ENCODE measurements at regions not wholly inside any gene's neighbourhood (a gene's known extent, or its start where the extent isn't known, plus 50 kb on each side); places are given as distances from the start of the nearest gene placed in this dataset.

DNA sequence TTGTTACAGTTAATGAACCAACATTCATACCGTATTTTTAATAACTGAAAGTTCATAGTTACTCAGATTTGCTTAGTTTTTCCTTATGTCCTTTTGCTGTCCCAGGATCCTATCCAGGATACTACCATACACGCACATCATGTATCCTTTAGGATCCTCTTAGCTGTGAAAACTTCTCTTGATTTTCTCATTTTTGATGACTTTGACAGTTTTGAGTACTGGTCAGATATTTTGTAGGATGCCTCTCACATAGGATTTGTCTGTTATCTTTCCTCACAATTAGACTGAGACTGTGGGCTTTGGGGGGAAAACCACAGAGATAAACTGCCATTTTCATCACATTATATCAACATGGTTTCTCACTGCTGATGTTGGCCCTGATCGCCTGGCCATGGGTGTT lies 491.3 kb upstream of the TRPC7 start (continued):
- TF ChIP-seq, protein P1, sequence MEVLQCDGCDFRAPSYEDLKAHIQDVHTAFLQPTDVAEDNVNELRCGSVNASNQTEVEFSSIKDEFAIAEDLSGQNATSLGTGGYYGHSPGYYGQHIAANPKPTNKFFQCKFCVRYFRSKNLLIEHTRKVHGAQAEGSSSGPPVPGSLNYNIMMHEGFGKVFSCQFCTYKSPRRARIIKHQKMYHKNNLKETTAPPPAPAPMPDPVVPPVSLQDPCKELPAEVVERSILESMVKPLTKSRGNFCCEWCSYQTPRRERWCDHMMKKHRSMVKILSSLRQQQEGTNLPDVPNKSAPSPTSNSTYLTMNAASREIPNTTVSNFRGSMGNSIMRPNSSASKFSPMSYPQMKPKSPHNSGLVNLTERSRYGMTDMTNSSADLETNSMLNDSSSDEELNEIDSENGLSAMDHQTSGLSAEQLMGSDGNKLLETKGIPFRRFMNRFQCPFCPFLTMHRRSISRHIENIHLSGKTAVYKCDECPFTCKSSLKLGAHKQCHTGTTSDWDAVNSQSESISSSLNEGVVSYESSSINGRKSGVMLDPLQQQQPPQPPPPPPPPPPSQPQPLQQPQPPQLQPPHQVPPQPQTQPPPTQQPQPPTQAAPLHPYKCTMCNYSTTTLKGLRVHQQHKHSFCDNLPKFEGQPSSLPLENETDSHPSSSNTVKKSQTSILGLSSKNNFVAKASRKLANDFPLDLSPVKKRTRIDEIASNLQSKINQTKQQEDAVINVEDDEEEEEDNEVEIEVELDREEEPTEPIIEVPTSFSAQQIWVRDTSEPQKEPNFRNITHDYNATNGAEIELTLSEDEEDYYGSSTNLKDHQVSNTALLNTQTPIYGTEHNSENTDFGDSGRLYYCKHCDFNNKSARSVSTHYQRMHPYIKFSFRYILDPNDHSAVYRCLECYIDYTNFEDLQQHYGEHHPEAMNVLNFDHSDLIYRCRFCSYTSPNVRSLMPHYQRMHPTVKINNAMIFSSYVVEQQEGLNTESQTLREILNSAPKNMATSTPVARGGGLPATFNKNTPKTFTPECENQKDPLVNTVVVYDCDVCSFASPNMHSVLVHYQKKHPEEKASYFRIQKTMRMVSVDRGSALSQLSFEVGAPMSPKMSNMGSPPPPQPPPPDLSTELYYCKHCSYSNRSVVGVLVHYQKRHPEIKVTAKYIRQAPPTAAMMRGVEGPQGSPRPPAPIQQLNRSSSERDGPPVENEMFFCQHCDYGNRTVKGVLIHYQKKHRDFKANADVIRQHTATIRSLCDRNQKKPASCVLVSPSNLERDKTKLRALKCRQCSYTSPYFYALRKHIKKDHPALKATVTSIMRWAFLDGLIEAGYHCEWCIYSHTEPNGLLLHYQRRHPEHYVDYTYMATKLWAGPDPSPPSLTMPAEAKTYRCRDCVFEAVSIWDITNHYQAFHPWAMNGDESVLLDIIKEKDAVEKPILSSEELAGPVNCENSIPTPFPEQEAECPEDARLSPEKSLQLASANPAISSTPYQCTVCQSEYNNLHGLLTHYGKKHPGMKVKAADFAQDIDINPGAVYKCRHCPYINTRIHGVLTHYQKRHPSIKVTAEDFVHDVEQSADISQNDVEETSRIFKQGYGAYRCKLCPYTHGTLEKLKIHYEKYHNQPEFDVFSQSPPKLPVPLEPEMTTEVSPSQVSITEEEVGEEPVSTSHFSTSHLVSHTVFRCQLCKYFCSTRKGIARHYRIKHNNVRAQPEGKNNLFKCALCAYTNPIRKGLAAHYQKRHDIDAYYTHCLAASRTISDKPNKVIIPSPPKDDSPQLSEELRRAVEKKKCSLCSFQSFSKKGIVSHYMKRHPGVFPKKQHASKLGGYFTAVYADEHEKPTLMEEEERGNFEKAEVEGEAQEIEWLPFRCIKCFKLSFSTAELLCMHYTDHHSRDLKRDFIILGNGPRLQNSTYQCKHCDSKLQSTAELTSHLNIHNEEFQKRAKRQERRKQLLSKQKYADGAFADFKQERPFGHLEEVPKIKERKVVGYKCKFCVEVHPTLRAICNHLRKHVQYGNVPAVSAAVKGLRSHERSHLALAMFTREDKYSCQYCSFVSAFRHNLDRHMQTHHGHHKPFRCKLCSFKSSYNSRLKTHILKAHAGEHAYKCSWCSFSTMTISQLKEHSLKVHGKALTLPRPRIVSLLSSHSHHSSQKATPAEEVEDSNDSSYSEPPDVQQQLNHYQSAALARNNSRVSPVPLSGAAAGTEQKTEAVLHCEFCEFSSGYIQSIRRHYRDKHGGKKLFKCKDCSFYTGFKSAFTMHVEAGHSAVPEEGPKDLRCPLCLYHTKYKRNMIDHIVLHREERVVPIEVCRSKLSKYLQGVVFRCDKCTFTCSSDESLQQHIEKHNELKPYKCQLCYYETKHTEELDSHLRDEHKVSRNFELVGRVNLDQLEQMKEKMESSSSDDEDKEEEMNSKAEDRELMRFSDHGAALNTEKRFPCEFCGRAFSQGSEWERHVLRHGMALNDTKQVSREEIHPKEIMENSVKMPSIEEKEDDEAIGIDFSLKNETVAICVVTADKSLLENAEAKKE (CRISPR knock-in tag; IDR thresholded peaks at IDR 0.05), result no peak

DNA sequence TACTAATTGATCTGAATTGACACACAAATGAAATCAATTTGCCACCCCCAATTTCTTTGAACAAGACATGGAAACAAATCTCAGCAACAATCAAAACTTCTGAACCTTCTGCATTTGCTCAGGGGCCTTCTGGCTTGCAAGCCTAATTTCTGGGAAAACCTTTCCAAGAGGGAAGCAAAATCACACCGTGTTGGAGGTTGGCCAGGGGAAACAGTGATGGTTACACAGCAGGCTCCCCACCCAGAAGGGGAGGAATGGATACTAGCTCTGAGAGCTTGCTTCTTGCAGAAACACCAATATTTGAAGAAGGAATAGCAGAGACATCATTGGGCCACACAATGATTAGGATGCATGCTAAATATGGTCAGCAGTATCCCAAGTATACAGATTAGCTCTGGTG lies 488.6 kb upstream of the TRPC7 start:
- H3K4me3 ChIP-seq, result no peak overlapping the region
- Mint-ChIP-seq H3K27ac (no peak overlapping the region), H3K27me3 (ENCODE audit: insufficient read depth, low read depth, poor library complexity) (no peaks in the 10 kb centered on the region), H3K4me3 (no peak overlapping the region), H3K36me3 (ENCODE audit: low read depth) (no peaks in the 10 kb centered on the region), H3K4me1 (no peaks in the 10 kb centered on the region), H3K9me3 (peaks cover 10% of the 10 kb centered on the region; the same call in 2 of the 3 replicates)
- no peak for DNase-seq (ENCODE audit: low spot score)
- no peaks in the 10 kb centered on the region for H4K20me1 ChIP-seq (replicated peaks; ENCODE audit: insufficient read depth)
- H3K79me2 ChIP-seq (replicated peaks; ENCODE audit: insufficient read depth), result no peaks in the 10 kb centered on the region
- TF ChIP-seq, protein P2, sequence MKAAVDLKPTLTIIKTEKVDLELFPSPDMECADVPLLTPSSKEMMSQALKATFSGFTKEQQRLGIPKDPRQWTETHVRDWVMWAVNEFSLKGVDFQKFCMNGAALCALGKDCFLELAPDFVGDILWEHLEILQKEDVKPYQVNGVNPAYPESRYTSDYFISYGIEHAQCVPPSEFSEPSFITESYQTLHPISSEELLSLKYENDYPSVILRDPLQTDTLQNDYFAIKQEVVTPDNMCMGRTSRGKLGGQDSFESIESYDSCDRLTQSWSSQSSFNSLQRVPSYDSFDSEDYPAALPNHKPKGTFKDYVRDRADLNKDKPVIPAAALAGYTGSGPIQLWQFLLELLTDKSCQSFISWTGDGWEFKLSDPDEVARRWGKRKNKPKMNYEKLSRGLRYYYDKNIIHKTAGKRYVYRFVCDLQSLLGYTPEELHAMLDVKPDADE (IDR thresholded peaks at IDR 0.05), result no peak
- TF ChIP-seq, protein P3, sequence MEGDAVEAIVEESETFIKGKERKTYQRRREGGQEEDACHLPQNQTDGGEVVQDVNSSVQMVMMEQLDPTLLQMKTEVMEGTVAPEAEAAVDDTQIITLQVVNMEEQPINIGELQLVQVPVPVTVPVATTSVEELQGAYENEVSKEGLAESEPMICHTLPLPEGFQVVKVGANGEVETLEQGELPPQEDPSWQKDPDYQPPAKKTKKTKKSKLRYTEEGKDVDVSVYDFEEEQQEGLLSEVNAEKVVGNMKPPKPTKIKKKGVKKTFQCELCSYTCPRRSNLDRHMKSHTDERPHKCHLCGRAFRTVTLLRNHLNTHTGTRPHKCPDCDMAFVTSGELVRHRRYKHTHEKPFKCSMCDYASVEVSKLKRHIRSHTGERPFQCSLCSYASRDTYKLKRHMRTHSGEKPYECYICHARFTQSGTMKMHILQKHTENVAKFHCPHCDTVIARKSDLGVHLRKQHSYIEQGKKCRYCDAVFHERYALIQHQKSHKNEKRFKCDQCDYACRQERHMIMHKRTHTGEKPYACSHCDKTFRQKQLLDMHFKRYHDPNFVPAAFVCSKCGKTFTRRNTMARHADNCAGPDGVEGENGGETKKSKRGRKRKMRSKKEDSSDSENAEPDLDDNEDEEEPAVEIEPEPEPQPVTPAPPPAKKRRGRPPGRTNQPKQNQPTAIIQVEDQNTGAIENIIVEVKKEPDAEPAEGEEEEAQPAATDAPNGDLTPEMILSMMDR (conservative IDR thresholded peaks at IDR 0.05; ENCODE audit: low read depth in 2 of 2), result no peak
- no peak for TF ChIP-seq STAT1 (IDR thresholded peaks at IDR 0.05; ENCODE audit: unreplicated experiment)
- H3K9me2 ChIP-seq (ENCODE audit: insufficient read depth), result no peaks in the 10 kb centered on the region
- H3F3A ChIP-seq (replicated peaks; ENCODE audit: low read depth), result no peaks in the 10 kb centered on the region
- H3K36me3 ChIP-seq (ENCODE audit: insufficient read depth), result no peaks in the 10 kb centered on the region
- H3K27me3 ChIP-seq (ENCODE audit: insufficient read depth), result no peaks in the 10 kb centered on the region
- no peaks in the 10 kb centered on the region for H3K4me1 ChIP-seq (ENCODE audit: insufficient read depth)
- no peak overlapping the region for H3K4me2 ChIP-seq
- no peak for ATAC-seq
- H3K27ac ChIP-seq (ENCODE audit: low read depth), result no peak overlapping the region
- H2AFZ ChIP-seq, result no peak overlapping the region

Measured in GM23338 (cell line).